22Rv1 (cell line): ENCODE measurements at regions not wholly inside any gene's neighbourhood (a gene's known extent, or its start where the extent isn't known, plus 50 kb on each side); places are given as distances from the start of the nearest gene placed in this dataset.

Experiments used
- CTCF ChIP-seq: fragments of 450-650 bp; IDR thresholded peaks from 2 replicates; pipeline ENCODE4 v1.5.1; 2017; ENCODE audit warnings: mild to moderate bottlenecking
- ZFX ChIP-seq: fragments of 450-650 bp; IDR thresholded peaks from 2 replicates; pipeline ENCODE4 v1.6.1; 2017; ENCODE audit warnings: antibody characterized with exemption, borderline replicate concordance

- TF ChIP-seq CTCF, result no peak
- TF ChIP-seq ZFX, result no peak
Observed at GRCh38 chr17:73899839-73900238, 255.6 kb upstream of the SDK2 start.
